HL-60 (cell line): ENCODE measurements at regions not wholly inside any gene's neighbourhood (a gene's known extent, or its start where the extent isn't known, plus 50 kb on each side); places are given as distances from the start of the nearest gene placed in this dataset.

Experiments used
- GABPA ChIP-seq: IDR thresholded peaks from 2 replicates; pipeline ENCODE4 v1.6.1; 2012; ENCODE audit warnings: low read depth
- POLR2AphosphoS5 ChIP-seq: IDR thresholded peaks from 2 replicates; pipeline ENCODE4 v1.6.1; 2012; ENCODE audit warnings: low read depth
- SPI1 ChIP-seq: IDR thresholded peaks from 2 replicates; pipeline ENCODE4 v1.6.1; 2012; ENCODE audit warnings: low read depth, mild to moderate bottlenecking, borderline replicate concordance
- TF ChIP-seq, protein P1 (sequence below): IDR thresholded peaks from one replicate; pipeline ENCODE4 v1.5.1; 2011; ENCODE audit warnings: low read length, control low read depth, inconsistent platforms; ENCODE audit not compliant: insufficient read depth
- TF ChIP-seq, protein P2 (sequence below): IDR thresholded peaks from 2 replicates; pipeline ENCODE4 v1.6.1; 2012; ENCODE audit warnings: low read depth; ENCODE audit not compliant: insufficient replicate concordance

DNA sequence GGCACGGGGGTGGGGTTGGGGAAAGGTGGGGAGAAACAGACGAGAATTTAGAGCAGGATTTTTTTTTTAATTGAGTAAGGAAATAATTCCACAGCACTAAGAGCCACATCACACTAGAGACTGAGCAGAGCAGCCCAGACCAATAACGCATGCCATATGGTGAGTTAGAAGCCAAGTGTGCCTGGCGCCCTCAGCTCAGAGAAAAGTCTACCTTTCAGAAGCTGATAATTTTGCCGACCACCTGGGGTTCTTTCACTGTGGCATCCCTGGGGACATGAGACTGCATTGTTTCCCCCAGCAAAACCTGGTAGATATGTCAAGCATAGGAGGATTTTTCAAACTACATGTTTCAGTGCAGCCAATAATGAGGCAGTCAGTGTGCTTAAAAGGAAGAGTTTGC lies 516.8 kb downstream of the SMARCA1 start:
- TF ChIP-seq POLR2AphosphoS5: no peak
- TF ChIP-seq, protein P1, sequence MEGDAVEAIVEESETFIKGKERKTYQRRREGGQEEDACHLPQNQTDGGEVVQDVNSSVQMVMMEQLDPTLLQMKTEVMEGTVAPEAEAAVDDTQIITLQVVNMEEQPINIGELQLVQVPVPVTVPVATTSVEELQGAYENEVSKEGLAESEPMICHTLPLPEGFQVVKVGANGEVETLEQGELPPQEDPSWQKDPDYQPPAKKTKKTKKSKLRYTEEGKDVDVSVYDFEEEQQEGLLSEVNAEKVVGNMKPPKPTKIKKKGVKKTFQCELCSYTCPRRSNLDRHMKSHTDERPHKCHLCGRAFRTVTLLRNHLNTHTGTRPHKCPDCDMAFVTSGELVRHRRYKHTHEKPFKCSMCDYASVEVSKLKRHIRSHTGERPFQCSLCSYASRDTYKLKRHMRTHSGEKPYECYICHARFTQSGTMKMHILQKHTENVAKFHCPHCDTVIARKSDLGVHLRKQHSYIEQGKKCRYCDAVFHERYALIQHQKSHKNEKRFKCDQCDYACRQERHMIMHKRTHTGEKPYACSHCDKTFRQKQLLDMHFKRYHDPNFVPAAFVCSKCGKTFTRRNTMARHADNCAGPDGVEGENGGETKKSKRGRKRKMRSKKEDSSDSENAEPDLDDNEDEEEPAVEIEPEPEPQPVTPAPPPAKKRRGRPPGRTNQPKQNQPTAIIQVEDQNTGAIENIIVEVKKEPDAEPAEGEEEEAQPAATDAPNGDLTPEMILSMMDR: no peak
- TF ChIP-seq, protein P2, sequence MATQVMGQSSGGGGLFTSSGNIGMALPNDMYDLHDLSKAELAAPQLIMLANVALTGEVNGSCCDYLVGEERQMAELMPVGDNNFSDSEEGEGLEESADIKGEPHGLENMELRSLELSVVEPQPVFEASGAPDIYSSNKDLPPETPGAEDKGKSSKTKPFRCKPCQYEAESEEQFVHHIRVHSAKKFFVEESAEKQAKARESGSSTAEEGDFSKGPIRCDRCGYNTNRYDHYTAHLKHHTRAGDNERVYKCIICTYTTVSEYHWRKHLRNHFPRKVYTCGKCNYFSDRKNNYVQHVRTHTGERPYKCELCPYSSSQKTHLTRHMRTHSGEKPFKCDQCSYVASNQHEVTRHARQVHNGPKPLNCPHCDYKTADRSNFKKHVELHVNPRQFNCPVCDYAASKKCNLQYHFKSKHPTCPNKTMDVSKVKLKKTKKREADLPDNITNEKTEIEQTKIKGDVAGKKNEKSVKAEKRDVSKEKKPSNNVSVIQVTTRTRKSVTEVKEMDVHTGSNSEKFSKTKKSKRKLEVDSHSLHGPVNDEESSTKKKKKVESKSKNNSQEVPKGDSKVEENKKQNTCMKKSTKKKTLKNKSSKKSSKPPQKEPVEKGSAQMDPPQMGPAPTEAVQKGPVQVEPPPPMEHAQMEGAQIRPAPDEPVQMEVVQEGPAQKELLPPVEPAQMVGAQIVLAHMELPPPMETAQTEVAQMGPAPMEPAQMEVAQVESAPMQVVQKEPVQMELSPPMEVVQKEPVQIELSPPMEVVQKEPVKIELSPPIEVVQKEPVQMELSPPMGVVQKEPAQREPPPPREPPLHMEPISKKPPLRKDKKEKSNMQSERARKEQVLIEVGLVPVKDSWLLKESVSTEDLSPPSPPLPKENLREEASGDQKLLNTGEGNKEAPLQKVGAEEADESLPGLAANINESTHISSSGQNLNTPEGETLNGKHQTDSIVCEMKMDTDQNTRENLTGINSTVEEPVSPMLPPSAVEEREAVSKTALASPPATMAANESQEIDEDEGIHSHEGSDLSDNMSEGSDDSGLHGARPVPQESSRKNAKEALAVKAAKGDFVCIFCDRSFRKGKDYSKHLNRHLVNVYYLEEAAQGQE: no peak
- TF ChIP-seq SPI1: no peak
- no peak for TF ChIP-seq GABPA
